Hepatic stellate cell (primary cell): ENCODE measurements at regions not wholly inside any gene's neighbourhood (a gene's known extent, or its start where the extent isn't known, plus 50 kb on each side); places are given as distances from the start of the nearest gene placed in this dataset.
"Not testable (repeated sequence)": the region's sequence is repeated elsewhere in the genome, so short reads cannot be mapped to it uniquely, and the experiment has no call there.

Experiments used
- DNase-seq: peaks from one replicate; pipeline ENCODE4 v3.0.0; 2011; ENCODE audit warnings: low spot score

GRCh38 chr4:34486461-34487363, 1757.6 kb downstream of the ARAP2 start:
- no peak for DNase-seq

GRCh38 chr4:34492414-34492813, 1751.9 kb downstream of the ARAP2 start:
- DNase-seq = no peak

- DNase-seq = no peak
These were observed 1742.2 kb downstream of the ARAP2 start for GRCh38 chr4:34502086-34502485.

- not testable (repeated sequence) for DNase-seq
These were observed 1739.6 kb downstream of the ARAP2 start for GRCh38 chr4:34504731-34505130.

- not testable (repeated sequence) for DNase-seq
These were observed 1737.7 kb downstream of the ARAP2 start for GRCh38 chr4:34506511-34507092.

- no peak for DNase-seq
These were observed 1731.7 kb downstream of the ARAP2 start for GRCh38 chr4:34512616-34513015.

GRCh38 chr4:34516524-34516923, 1727.8 kb downstream of the ARAP2 start:
- DNase-seq = no peak

- DNase-seq = no peak
These were observed 1709.4 kb downstream of the ARAP2 start for GRCh38 chr4:34534916-34535315.

GRCh38 chr4:34566091-34566490, 1678.2 kb downstream of the ARAP2 start:
- DNase-seq = no peak

- no peak for DNase-seq
These were observed 1672.3 kb downstream of the ARAP2 start for GRCh38 chr4:34572026-34572425.

- no peak for DNase-seq
These were observed 1629.0 kb downstream of the ARAP2 start for GRCh38 chr4:34615315-34615714.

GRCh38 chr4:34619531-34620162, 1624.7 kb downstream of the ARAP2 start:
- DNase-seq = no peak

- DNase-seq = no peak
These were observed 1615.8 kb downstream of the ARAP2 start for GRCh38 chr4:34628471-34628870.

- DNase-seq = no peak
These were observed 1614.9 kb downstream of the ARAP2 start for GRCh38 chr4:34629451-34629850.

GRCh38 chr4:34633241-34633640, 1611.1 kb downstream of the ARAP2 start:
- DNase-seq = no peak

- DNase-seq = no peak
These were observed 1607.7 kb downstream of the ARAP2 start for GRCh38 chr4:34636623-34637022.

- DNase-seq = no peak
These were observed 1600.8 kb downstream of the ARAP2 start for GRCh38 chr4:34643476-34643875.

GRCh38 chr4:34644579-34645115, 1599.7 kb downstream of the ARAP2 start:
- no peak for DNase-seq

- no peak for DNase-seq
These were observed 1594.6 kb downstream of the ARAP2 start for GRCh38 chr4:34649716-34650115.

- no peak for DNase-seq
These were observed 1580.3 kb downstream of the ARAP2 start for GRCh38 chr4:34664051-34664450.

GRCh38 chr4:34676400-34676799, 1567.9 kb downstream of the ARAP2 start:
- no peak for DNase-seq

GRCh38 chr4:34678431-34678830, 1565.9 kb downstream of the ARAP2 start:
- DNase-seq = no peak

GRCh38 chr4:34679228-34679627, 1565.1 kb downstream of the ARAP2 start:
- DNase-seq = no peak
